NT2/D1 (cell line): ENCODE measurements at regions not wholly inside any gene's neighbourhood (a gene's known extent, or its start where the extent isn't known, plus 50 kb on each side); places are given as distances from the start of the nearest gene placed in this dataset.

Source experiments
- SUZ12 ChIP-seq: IDR thresholded peaks from 2 replicates; pipeline ENCODE4 v1.6.1; 2011; ENCODE audit not compliant: insufficient read length, insufficient read depth; ENCODE audit errors: extremely low read depth
- ZNF274 ChIP-seq: IDR thresholded peaks from 2 replicates; pipeline ENCODE4 v1.6.1; 2011; ENCODE audit warnings: mild to moderate bottlenecking, low read depth, low read length

DNA sequence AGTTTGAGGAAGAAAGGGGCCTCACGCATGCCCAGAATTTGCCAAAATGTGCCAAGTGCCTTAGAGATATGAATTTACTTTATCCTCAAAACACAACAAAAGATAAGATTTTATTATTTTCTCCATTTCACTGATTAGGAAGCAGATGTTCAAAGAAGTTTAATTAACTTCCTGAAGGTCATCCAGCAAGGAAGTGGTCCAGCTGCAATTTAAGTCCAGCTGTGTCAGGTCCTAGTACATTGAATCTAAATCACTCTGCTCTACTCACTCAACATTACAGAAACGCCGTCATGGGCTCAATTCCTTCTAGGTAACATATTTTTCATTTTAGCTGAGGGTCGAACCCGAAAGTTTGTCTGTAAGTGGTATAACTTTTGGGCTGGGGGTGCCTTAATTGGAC is 115.4 kb downstream of the CCDC34 start:
- TF ChIP-seq SUZ12 (no peak), ZNF274 (no peak)
